ENCODE measurements at regions not wholly inside any gene's neighbourhood (a gene's known extent, or its start where the extent isn't known, plus 50 kb on each side); places are given as distances from the start of the nearest gene placed in this dataset.
"Not testable (repeated sequence)": the region's sequence is repeated elsewhere in the genome, so short reads cannot be mapped to it uniquely, and the experiment has no call there.

GRCh38 chr11:7143908-7144307 lies 55.1 kb downstream of the RBMXL2 start:
- peak; percentile 18 for DNase-seq

- not testable (repeated sequence) for DNase-seq
Observed at GRCh38 chr11:7150104-7150503, 61.3 kb downstream of the RBMXL2 start.

DNA sequence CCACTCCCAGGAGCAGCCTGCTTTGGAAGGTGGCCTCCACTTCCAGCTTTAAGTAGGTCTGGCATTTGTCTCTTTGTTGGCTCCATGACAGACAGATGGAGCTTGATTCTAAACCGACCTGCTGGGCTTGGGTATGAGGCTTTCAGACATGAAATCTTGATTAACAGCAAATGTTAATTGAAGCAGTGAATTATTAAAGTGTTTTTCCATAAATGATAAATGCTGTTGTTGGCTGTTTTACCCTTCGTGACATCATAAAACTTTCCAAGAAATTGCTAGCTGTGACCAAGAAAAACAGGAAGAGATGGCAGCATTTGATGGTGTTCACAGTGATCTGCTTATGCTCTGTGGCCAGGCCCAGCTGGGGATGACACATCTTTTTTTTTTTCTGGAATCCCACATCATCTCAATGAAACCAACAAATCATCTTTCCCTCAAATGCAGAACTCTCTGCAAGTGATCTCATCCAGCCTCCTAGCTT lies 66.1 kb downstream of the RBMXL2 start:
- peak; percentile 57 for DNase-seq

DNA sequence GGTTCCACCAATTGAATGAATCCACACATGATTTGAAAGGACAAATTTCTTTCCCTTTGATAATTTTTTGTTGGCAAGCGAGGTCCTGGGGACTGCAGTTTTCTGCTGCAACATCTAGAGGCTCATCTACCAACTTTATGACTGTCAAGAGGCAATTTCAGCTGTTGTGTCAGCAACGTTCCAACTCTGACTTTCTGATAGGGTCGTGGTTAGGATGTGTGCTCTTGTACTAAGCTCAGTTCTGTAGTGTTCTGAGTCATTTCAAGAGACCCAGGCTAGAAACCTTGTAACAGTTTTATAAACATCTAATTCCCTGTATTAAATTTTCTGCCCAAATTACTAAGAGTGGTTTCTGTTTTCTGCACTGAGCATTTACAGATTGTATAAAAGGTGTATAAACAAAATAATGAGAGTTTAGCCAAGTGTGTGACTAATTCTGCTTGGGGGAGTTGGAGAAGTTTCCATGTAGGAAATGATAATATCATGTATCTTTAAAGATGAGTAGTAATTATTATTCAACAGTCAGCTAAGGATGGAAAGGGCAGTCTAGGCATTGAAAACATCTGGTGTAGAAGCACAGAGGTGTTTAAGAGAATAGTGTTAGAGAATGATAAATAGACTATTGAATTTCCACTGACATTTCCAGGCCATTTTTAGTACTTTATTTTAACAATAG lies 72.2 kb downstream of the RBMXL2 start:
- DNase-seq: peak; percentile 3

DNA sequence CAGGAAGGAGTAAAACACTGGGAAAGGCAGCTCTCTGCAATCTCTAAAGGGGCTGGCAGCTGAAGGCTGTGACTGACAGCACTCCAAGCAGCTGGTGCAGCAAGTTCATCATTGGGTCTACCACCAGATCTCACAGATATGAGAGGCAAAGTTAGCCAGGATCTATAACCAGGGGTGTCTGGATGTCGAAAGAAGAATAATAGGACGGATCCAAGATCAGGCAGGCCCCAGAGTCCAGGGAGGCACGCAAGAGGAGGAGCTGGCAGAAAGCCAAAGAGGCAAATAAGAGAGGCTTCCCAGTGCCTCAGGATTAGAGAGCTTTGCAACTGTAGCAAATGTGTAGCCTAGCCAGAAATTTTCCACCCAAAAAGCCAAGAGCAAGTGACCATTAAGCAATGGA lies 77.1 kb downstream of the RBMXL2 start:
- DNase-seq: no peak

DNA sequence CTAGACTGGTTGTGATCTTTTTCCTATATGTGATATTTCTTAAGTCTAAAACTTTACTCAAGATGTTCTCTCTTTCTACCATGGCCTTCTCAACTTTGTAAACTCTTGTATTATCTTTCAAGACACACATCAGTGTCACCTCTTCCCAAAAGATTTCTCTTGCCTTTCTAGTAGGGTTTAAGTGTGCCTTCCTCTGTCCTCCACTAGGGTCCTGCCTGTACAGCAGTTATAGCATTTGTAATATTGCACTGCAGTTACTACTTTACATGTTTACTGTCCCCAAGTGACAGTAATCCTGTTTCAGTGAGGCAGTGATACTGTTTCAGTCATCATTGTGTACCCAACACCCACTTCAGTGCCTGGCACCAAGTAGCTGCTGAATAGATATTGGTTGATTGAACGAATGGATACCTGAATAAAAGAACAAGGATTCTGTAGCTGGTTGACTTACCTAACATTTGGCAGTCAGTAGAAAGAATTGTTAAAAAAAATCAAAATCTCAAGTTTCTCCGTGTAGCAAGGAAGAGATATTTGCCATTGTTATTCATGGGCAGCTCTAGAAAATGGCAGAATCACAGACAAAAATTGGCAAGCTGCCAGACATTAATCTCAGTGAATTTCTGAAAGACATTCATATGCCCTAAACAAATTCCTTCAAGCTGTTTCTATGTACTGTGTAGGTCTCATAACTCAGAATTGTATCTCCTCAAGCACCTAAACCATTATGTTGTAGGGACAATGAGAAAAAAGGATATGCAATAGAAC lies 79.4 kb downstream of the RBMXL2 start:
- no peak for DNase-seq

DNA sequence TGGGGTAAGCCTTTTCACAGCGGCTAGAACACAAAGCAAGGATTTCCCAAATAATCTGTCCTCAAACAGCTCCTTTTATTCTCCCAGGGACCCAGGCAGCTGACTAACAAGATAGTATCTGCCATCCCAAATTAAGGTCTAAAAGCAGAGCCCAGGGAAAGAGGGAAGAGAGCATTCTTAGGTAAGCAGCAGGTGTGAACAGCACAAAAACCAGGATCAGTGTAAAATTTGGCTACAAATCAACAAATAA lies 79.9 kb downstream of the RBMXL2 start:
- DNase-seq: no peak

GRCh38 chr11:7170431-7170830 lies 81.3 kb upstream of the SYT9 start:
- no peak for DNase-seq

DNA sequence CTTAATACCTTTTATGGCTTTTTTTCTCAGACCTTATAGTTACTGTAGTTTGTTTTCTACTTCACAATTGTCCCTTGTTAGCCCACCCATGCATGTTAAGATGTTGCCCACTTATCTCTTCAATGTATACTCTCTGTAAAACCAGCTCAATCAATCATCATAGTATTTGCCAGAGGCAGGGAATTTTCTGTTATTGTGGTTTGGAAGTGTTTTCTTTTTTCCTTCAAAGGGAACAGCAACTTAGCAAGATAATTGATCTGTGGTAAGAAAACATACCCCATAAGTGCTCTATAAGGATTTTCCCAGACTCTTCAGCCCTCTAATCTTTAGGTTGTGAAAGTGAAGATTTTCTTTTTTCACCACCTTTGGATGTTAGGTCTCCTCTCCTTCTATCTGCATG lies 76.7 kb upstream of the SYT9 start:
- DNase-seq: no peak

DNA sequence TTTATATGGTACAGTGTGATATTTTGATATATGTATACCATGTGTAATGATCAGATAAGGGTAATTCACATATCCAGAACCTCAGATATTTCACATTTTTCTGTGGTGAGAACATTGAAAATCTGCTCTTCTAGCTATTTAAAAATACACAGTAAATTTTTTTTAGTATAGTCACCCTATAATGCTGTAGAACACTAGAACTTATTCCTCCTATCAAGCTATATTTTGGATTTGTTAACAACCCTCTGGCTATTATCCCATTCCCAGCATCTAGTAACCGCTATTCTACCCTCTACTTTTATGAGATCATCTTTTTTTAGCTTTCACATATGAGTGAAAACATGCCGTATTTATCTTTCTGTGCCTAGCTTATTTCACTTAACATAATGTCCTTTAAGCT lies 65.5 kb upstream of the SYT9 start:
- DNase-seq: peak; percentile 77

DNA sequence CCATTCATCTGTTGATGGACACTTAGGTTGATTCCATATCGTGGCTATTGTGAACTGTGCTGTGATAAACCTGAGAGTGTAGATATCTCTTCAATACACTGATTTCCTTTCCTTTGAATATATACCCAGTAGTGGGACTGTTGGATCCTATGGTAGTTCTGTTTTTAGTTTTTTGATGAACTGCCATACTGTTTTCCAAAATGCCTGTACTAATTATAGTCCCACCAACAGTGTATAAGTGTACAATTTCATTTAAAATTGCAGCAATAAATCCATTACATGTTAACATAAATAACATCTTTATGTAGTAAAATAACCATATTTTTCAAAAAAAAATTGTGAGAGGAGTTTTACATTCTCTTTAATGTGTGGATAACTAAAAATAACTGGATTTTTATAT lies 65.0 kb upstream of the SYT9 start:
- DNase-seq: no peak

DNA sequence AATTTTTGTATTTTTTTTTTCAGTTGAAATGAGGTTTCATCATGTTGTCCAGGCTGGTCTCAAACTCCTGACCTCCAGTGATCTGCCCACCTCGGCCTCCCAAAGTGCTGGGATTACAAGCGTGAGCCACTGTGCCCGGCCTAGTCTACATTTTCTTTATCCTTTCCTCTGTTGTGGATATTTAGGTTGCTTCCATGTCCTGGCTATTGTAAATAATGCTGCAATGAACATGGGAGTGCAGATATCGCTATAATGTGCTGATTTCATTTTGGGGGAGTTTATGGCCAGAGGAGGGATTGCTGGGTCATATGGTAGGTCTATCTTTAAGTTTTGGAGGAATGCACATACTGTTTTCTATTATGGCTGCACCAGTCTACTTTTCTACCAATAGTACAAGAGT lies 58.9 kb upstream of the SYT9 start:
- DNase-seq: not testable (repeated sequence)

- DNase-seq: no peak
Observed at GRCh38 chr11:7196396-7197146, 55.1 kb upstream of the SYT9 start.

DNA sequence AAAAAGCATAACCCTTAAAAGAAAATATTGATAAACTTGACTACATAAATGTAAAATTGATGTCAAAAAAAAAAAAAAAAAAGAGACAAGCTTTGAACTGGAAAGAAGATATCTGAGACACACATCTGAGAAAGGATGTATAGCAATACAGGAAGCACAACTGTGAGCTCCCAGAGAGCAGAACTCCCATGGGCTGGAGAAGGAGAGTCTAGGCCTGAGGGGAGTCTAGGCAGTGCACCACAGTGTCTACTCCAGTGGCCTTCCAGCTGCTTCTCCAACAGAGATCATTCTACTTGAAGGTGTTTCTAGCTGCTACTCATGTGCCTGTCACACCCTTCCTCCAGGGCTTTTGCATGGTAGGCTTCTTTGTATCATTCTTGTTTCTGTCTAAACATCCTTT lies 54.2 kb upstream of the SYT9 start:
- no peak for DNase-seq

Measured in fibroblast of skin of right quadriceps (primary cell).